NAMALWA (cell line): ENCODE measurements at regions not wholly inside any gene's neighbourhood (a gene's known extent, or its start where the extent isn't known, plus 50 kb on each side); places are given as distances from the start of the nearest gene placed in this dataset.
"Not testable (repeated sequence)": the region's sequence is repeated elsewhere in the genome, so short reads cannot be mapped to it uniquely, and the experiment has no call there.

Experiments used
- DNase-seq: peaks from one replicate; pipeline ENCODE4 v3.0.0-alpha.2; 2015; ENCODE audit warnings: low spot score

- no peak for DNase-seq
Measured at GRCh38 chr2:81061016-81061415, 756.5 kb upstream of the LRRTM1 start.

- no peak for DNase-seq
Measured at GRCh38 chr2:81050580-81051095, 746.1 kb upstream of the LRRTM1 start.

- DNase-seq, result no peak
Measured at GRCh38 chr2:81043681-81044080, 739.1 kb upstream of the LRRTM1 start.

GRCh38 chr2:81007104-81007503 is 702.6 kb upstream of the LRRTM1 start:
- peak; percentile 9 for DNase-seq

- DNase-seq, result no peak
Measured at GRCh38 chr2:81002906-81003305, 698.4 kb upstream of the LRRTM1 start.

GRCh38 chr2:80987466-80987865 is 682.9 kb upstream of the LRRTM1 start:
- no peak for DNase-seq

GRCh38 chr2:80969900-80970299 is 665.3 kb upstream of the LRRTM1 start:
- no peak for DNase-seq

GRCh38 chr2:80968450-80968849 is 663.9 kb upstream of the LRRTM1 start:
- peak; percentile 25 for DNase-seq

GRCh38 chr2:80947601-80948130 is 643.1 kb upstream of the LRRTM1 start:
- no peak for DNase-seq

GRCh38 chr2:80943487-80943886 is 638.9 kb upstream of the LRRTM1 start:
- no peak for DNase-seq

- DNase-seq, result no peak
Measured at GRCh38 chr2:80942766-80943165, 638.2 kb upstream of the LRRTM1 start.

- DNase-seq, result no peak
Measured at GRCh38 chr2:80938463-80938862, 633.9 kb upstream of the LRRTM1 start.

- DNase-seq, result not testable (repeated sequence)
Measured at GRCh38 chr2:80931820-80932219, 627.3 kb upstream of the LRRTM1 start.

- no peak for DNase-seq
Measured at GRCh38 chr2:80930777-80931176, 626.2 kb upstream of the LRRTM1 start.

GRCh38 chr2:80926168-80926567 is 621.6 kb upstream of the LRRTM1 start:
- DNase-seq, result no peak

GRCh38 chr2:80896576-80896975 is 592.0 kb upstream of the LRRTM1 start:
- peak; percentile 11 for DNase-seq

- DNase-seq, result no peak
Measured at GRCh38 chr2:80894486-80894885, 589.9 kb upstream of the LRRTM1 start.

- DNase-seq, result no peak
Measured at GRCh38 chr2:80893711-80894110, 589.2 kb upstream of the LRRTM1 start.

- DNase-seq, result no peak
Measured at GRCh38 chr2:80889009-80889408, 584.5 kb upstream of the LRRTM1 start.

- DNase-seq, result no peak
Measured at GRCh38 chr2:80887841-80888378, 583.4 kb upstream of the LRRTM1 start.

- no peak for DNase-seq
Measured at GRCh38 chr2:80874374-80874773, 569.8 kb upstream of the LRRTM1 start.

- peak; percentile 46 for DNase-seq
Measured at GRCh38 chr2:80869858-80870438, 565.4 kb upstream of the LRRTM1 start.

- DNase-seq, result peak; percentile 84
Measured at GRCh38 chr2:80863147-80863714, 558.7 kb upstream of the LRRTM1 start.
